HG02840 (cell line): ENCODE measurements at regions not wholly inside any gene's neighbourhood (a gene's known extent, or its start where the extent isn't known, plus 50 kb on each side); places are given as distances from the start of the nearest gene placed in this dataset.

Experiments
- ATAC-seq: cut with Tn5 transposase; IDR thresholded peaks from one replicate; pipeline ENCODE4 v1.9.1; 2021; ENCODE audit warnings: mild to moderate bottlenecking, moderate library complexity, moderate number of reproducible peaks; ENCODE audit not compliant: unreplicated experiment, low FRiP score

GRCh38 chr18:55166260-55166598, 207.0 kb upstream of the CCDC68 start:
- no peak for ATAC-seq

DNA sequence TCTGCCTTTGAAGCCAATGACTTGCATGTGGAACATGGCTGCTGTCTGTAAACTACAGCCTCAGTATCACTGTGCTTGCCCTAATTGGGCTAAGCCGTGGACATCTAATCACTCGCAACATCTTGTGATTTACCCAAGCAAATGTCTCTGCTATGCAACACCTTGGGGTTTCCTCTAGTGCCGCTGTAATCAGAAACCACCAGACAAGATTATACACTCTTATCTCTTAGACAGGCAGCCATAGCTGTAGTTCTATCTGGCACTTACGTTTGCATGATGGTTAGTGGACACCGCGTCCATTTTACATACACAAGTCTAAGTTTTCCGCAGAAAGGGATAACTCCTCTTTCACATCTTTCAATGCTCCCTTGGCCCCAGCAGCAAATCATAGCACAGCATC, 204.3 kb upstream of the CCDC68 start:
- ATAC-seq: no peak

DNA sequence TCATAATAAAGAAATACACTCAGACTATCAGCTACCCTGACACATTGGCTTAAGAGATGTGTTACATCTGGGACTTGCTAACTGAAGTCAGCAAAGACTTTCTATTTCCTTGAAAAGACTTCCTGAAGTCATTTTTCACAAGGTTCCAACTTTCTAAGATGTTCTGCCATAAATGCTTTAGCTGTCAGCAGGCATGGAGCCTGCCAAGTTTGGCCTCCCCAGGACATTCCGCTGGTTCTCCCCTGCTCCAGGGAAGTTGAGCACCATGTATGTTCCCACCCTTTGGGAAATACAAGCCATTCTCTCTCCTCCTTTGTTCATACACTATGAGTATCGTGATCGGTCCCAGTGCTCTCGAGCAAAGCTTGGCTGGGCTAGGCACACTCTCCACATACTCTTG, 202.7 kb upstream of the CCDC68 start:
- ATAC-seq: no peak

DNA sequence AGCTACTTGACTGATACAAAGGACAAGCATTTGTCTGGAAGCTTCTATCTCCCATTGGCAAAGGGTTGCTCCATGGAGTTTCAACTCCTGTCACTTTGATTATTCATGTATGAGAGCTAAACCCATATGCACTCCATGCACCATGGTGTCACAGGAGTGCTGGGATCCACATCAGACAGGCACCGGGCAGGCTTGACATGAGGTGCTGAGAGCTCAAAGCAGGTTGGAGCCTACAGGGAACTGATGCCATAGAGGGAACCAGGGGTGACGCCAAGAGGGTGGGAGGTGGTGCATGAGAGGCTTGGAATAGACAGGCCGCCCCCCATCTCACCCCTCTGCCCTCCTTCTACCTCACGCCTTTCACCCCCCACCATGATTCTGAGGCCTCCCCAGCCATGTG, 199.8 kb upstream of the CCDC68 start:
- no peak for ATAC-seq

GRCh38 chr18:55158570-55158969, 199.3 kb upstream of the CCDC68 start:
- no peak for ATAC-seq

DNA sequence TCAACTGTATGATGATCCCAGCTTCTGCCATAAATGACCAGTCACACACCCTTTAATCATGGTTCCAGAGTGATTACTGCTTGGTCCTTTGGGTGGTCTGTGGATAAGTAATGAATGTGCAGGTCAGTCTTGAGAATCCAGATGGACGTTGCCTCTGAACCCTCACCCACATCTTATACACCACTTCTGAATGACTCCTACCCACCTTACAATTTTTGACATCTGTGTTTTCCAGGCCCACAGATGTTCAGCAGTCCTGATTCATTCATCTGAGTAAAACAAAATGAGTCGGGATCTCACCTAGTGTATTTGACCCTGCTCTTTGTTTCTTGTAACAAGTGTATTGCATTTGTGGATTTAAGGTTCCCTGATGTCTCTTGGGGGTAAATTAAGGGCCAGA, 194.1 kb upstream of the CCDC68 start:
- ATAC-seq: no peak

DNA sequence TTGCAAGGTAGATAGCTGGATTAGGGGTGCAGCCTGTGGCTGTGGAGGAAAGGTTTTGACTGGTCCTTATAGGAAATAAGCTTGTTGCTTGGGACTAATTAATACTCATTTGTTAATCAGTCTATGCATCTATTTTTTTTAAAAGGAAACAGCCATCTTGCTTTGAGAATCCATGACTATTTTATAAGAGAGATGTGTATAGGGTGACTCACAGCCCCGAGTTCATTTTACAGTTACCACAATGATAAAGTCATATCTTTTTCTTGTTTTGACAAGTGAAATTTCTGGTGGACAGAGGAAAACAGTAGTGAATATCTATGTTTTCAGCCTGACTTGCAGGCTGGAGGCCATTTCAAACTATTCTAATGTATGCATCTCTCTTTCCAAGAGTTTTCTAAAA, 193.5 kb upstream of the CCDC68 start:
- no peak for ATAC-seq

DNA sequence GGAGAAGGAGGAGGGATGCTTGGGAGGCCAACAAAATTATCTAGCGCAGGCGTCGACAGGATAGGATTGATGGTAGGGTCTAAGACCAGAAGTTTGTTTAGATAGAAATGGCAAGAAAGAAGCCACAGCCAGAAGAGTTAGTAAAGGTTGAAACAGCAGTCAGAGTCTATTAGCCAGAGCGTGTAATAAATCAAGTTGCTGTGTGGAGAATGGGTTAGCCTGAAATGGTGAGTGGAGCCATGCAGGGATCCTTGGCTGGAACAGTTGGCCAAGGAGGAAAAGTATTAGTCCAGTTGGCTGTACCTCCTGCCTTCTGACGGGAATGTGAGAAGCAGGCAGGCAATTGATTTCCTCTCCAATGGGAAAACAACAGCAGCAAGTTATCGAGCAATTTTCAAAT, 190.7 kb upstream of the CCDC68 start:
- ATAC-seq: no peak

- no peak for ATAC-seq
Observed at GRCh38 chr18:55147791-55148190, 188.5 kb upstream of the CCDC68 start.

- no peak for ATAC-seq
Observed at GRCh38 chr18:55144193-55144930, 185.1 kb upstream of the CCDC68 start.

DNA sequence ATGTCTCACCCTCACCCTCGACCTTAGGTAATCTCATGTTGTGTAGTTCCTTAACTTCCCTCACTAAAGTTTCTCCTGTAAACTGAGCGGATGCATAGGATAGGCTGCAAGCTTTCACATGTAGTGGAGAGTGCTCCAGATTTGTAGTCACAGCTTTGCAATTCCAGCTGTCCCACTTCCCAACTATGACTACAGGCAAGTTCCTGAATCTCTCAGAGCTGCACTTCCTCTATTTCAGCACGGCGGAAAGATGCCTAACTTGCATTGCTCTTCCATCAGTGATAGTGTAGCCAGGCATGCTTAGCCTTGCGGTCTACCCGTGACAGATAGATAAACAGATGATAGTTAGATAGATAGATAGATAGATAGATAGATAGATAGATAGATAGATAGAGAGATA, 183.1 kb upstream of the CCDC68 start:
- ATAC-seq: no peak

DNA sequence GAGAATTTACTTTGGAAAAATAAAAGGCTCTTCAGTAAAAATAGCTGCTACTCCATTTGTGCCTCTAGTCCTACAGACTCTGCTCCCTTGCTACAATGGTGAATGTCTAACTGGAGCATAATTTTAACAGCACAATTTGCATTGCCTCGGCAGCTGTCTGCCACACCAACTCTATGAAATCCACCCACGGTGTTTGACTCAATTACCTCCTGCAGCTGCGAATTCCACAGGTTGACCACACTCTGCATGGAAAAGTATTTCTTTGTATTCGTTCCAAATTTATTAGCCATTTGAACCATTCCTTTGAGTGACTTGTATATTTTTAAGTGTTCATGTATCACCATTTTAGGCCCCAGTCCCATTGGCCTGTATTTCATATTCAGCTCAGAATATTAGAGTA, 182.1 kb upstream of the CCDC68 start:
- no peak for ATAC-seq

DNA sequence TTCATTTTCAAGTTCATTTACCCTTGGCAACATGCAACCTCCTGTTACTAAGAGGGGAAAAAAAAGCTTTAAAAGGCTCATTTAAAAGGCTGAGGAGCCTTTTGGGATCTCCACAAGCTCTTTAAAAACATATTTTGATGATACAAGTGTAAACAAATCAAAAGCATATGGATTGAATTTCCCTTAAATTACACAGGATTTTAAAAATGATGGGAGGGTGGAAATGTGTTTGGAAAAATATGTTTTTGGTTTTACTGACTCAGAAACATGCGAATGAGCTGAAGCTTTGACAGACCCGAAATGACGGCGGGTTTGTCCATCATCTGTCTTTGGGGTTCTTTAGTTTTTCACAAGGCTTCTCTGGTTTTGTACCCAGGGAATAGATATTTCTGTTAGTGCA, 180.6 kb upstream of the CCDC68 start:
- no peak for ATAC-seq

GRCh38 chr18:55139307-55139706, 180.0 kb upstream of the CCDC68 start:
- no peak for ATAC-seq

DNA sequence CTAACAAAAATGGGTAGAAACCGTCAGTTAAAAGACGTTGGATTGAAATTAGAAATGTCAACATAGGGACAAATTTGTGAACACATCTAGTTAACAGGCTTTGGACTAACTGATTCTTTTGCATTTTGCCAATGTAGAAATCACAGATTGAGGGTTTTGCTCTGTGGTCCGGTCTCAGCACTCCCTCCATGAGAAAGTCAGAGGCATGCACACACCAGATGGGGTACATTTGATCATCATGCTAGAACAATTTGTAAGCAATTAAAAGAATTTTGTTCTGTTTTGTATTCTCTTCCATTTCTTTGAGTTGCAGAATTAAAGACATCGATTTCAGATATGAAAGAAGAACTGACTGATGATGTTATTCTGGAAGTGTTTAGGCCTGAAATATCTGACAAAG, 179.1 kb upstream of the CCDC68 start:
- no peak for ATAC-seq

- no peak for ATAC-seq
Observed at GRCh38 chr18:55137602-55138001, 178.3 kb upstream of the CCDC68 start.

DNA sequence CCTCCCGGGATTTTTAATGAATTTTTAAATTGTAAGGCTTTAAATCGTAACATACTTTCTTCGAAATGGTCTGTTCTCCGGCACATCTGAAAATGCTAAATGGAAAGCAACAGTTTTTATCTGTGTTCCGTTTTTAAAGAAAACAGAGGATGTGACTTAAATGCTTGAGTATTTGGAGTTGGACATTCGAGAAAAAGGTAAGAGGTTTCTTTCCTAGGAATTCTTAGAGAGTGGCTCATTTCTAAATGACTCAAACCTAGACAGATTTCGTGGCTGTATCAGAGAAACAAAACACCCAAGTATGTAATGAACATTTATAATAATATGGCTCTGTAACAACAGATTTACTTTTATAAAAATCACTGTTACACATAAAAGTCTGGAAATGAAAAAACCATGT, 177.6 kb upstream of the CCDC68 start:
- no peak for ATAC-seq

- ATAC-seq: no peak
Observed at GRCh38 chr18:55136258-55136657, 177.0 kb upstream of the CCDC68 start.

- no peak for ATAC-seq
Observed at GRCh38 chr18:55133378-55133777, 174.1 kb upstream of the CCDC68 start.

GRCh38 chr18:55128437-55128836, 169.2 kb upstream of the CCDC68 start:
- ATAC-seq: no peak

DNA sequence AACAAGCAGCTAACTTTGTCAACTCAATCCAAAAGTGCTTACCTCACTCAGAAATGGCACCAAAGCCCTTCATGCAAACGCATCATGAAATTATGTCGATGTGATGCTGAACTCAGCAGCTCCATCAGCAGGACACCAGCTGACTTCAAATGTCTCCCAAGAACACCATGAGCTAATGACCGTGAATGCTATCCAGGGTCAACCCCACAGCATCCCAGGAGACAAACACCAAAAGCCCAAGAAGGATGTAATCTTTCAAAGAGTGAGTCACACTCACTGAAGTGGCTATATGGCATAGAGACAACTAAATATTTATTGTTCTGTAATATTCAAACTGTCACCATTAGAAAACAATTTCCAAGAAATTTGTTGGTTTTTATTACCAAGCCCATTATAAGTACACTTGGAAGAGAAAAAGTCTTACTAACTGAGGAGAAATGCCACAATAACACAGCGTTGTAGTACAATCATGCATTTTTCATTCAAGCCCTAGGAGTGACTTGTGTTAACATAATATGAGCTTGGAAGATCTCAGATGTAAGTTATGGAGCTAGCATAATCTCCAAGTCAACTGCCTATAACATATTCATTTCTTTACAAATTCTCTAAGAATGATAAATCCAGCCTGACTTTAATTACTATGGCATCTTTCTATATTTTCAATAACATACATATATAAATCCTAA, 165.0 kb upstream of the CCDC68 start:
- no peak for ATAC-seq

DNA sequence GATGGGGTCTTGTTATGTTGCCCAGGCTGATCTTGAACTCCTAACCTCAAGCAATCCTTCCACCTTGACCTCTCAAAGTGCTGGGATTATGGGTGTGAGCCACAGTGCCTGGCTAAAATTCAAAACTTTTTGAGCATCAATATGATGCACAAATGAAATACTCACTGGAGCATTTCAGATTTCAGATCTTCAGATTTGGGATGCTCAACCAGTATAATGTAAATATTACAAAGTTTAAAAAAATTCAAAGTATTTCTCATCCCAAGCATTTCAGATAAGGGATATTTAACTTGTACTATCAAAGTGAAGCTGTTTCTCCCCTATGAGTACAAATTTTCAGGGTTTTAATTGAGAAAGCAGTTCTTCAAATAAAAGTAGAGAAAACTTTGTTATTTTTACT, 164.1 kb upstream of the CCDC68 start:
- ATAC-seq: no peak
